GM12875 (cell line): ENCODE measurements at regions not wholly inside any gene's neighbourhood (a gene's known extent, or its start where the extent isn't known, plus 50 kb on each side); places are given as distances from the start of the nearest gene placed in this dataset.

ENCODE experiments used
- H3K4me3 ChIP-seq: one replicate; pipeline ENCODE4 v1.5.1; 2011; ENCODE audit warnings: low read depth, low read length, control low read depth
- TF ChIP-seq, protein P1 (sequence below): IDR thresholded peaks from 2 replicates; pipeline ENCODE4 v1.5.1; 2011; ENCODE audit warnings: low read depth, mild to moderate bottlenecking, control low read depth, inconsistent platforms, low read length, moderate library complexity, borderline replicate concordance; ENCODE audit not compliant: insufficient read depth

DNA sequence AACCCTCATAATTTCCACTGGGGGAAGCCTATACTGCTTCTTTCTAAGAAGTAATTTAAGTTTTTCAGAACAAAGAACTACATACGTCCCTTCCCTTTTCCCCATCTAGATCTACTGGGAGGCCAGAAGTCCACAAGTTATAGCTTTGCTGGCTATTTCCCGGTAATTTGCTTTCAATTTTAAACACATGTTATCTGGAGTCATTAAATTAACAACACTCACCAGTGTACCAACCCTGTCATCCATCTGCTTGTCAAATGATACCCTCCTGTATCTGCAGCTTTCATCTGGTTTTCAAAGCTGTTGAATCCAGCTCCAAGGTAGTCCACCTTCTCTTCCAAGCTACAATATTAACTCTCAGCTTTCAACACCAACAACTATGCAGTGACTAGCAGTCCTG lies 466.7 kb upstream of the PKN2 start:
- TF ChIP-seq, protein P1, sequence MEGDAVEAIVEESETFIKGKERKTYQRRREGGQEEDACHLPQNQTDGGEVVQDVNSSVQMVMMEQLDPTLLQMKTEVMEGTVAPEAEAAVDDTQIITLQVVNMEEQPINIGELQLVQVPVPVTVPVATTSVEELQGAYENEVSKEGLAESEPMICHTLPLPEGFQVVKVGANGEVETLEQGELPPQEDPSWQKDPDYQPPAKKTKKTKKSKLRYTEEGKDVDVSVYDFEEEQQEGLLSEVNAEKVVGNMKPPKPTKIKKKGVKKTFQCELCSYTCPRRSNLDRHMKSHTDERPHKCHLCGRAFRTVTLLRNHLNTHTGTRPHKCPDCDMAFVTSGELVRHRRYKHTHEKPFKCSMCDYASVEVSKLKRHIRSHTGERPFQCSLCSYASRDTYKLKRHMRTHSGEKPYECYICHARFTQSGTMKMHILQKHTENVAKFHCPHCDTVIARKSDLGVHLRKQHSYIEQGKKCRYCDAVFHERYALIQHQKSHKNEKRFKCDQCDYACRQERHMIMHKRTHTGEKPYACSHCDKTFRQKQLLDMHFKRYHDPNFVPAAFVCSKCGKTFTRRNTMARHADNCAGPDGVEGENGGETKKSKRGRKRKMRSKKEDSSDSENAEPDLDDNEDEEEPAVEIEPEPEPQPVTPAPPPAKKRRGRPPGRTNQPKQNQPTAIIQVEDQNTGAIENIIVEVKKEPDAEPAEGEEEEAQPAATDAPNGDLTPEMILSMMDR = no peak
- H3K4me3 ChIP-seq = no peak overlapping the region

DNA sequence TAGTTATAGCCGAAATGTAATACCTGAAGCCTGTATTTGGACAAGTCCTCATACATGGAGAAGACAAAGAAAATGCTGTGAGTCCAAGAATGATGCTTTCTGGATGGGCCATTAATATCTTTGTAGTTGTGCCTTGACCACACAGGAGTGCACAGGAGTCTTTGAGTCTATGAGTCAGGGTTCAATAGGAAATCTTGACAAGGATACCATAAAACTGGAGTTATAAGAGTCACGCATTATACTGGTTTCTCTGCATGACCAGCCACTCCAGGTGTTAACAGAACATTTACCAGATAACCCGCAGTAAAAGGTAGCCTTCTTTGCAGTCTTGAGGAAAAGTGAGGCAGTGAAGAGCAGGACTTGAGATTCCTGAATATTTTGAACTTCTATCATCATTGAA lies 464.6 kb upstream of the PKN2 start:
- TF ChIP-seq, protein P1 = no peak
- no peak overlapping the region for H3K4me3 ChIP-seq

DNA sequence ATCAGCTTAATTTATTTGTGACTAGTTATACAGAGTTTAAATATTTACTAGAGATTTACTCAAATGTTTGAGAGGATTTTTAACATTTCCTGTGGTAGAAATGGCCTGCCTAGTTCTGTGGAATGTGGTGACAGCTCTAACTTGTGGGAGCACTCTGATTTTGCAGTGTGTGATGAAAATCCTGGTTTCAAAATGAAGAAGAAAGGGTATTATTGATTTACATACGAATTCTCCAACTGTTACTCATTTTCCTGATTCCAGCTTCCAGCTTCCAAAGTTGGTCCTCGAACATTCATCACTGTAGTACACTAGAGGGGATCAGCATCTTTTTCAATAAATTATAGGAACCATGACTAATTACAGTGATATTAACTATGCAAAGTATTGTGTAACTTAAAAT lies 462.7 kb upstream of the PKN2 start:
- no peak overlapping the region for H3K4me3 ChIP-seq
- TF ChIP-seq, protein P1 = no peak

DNA sequence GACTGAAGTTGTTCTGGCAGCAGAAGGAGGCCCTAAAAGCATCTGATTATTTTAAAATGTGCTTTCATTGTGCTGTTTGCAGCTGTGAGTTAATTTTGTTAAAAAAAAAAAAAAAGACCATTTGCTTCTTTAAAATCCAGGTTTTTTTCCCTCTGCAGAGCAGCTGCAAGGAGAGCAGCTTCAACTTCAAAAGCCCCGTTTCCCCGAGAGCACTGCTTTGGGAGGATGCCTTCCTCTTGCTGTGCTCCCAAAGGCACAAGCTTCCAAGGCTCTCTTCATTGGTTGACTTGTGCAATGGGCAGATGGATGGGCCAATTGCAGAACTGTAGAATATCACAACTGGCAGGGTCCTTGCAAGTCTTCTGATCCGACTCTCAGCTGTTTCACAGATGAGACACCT lies 459.2 kb upstream of the PKN2 start:
- TF ChIP-seq, protein P1 = no peak
- H3K4me3 ChIP-seq = no peak overlapping the region

DNA sequence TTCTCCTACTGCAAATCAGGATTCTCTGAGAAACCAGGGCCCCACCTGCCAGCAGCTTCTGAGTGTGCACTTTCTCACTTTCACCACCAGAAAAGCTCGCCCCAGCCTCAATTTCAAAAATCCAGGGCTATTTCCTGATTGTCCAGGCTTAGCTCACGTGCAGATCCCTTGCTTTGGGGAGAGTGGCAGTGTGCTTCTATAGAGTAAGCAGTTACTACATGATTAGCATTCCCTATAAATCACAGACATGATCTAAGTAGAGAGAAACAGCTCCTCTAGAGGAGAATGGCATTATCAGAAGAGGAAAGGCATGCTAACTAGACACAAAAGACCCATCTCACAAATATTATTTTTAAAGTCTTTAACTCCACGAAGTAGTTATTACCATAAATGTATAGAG lies 456.0 kb upstream of the PKN2 start:
- H3K4me3 ChIP-seq = no peak overlapping the region
- TF ChIP-seq, protein P1 = no peak

DNA sequence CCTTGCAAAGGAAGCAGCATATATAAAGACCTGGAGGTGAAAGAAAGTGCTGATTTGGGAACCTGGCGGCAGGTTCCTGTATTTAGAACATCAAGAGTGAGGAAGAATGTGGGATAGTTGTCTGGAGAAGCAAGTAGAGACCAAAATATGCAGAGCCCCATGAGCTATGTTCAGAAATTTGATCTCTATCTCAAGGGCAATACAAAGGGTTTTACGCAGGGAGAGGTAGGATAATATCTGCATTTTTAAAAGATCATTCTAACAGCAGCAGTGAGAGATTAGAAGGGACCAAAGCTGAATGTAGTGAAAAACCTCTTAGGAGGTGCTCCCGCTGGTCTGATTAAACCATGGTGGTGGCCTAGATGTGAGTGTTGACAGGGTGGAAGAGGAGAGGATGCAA lies 453.9 kb upstream of the PKN2 start:
- TF ChIP-seq, protein P1 = no peak
- no peak overlapping the region for H3K4me3 ChIP-seq

DNA sequence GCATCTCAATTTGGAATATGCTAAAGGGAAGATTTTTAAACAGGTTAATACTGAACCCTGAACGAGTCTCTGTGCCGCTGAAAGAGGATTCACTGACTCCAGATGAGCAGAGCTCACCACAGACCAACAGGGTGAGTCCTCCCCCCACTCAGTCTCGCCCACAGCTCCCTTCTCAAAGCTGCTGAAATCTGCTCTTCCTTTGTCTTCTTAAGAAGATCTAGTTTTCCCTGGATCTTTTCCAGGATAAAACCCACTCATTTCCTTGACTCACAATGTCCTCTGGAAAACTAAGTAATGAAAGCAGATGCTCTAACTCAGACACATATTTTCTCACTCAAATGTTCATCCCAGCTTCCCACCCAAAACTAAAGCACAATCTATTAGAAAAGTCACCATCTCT lies 447.0 kb upstream of the PKN2 start:
- TF ChIP-seq, protein P1 = no peak
- H3K4me3 ChIP-seq = no peak overlapping the region
